Endothelial cell of umbilical vein (primary cell): ENCODE measurements at regions not wholly inside any gene's neighbourhood (a gene's known extent, or its start where the extent isn't known, plus 50 kb on each side); places are given as distances from the start of the nearest gene placed in this dataset.

Source experiments
- BruUV-seq: library from RNA; stranded (reverse); fragments of 400-500 nt; replicated peaks from 2 replicates; lab custom pipeline; 2021; lab: Mats Ljungman, UMichigan
- CTCF ChIA-PET: fragments of 300-600, 350-600 bp; sonication (Branson Sonifier 250); formaldehyde crosslinking; loops from one replicate; lab custom pipeline; 2021; ENCODE audit warnings: antibody characterized with exemption, inconsistent platforms; lab: Charles Lee
- POLR2A ChIA-PET: fragments of 300-600, 350-600 bp; sonication (Branson Sonifier 250); formaldehyde crosslinking; loops from one replicate; lab custom pipeline; 2021; ENCODE audit warnings: antibody characterized with exemption, inconsistent platforms; lab: Charles Lee
- DNase-seq: peaks from one replicate; pipeline ENCODE4 v3.0.0-alpha.2; 2011; ENCODE audit warnings: low read depth, low spot score
- FAIRE-seq: peaks from 2 replicates; lab custom pipeline; 2011; peaks lifted over from hg19 to GRCh38; lab: Jason Lieb, UNC
- H2AFZ ChIP-seq: 2 replicates; pipeline ENCODE4 v1.6.0; 2012; ENCODE audit warnings: low read depth, low read length, control low read depth, inconsistent platforms
- H3K27ac ChIP-seq: 2 replicates; pipeline ENCODE4 v1.5.1; 2011; ENCODE audit warnings: low read depth, mild to moderate bottlenecking, control low read depth, low read length, moderate library complexity; ENCODE audit not compliant: insufficient read depth
- H3K27me3 ChIP-seq, 2 experiments: 2 replicates each; pipeline versions ENCODE4 v1.6.0 to v1.6.1; 2011; ENCODE audit warnings: low read length in 2 of 2, mixed read lengths in 1 of 2; ENCODE audit not compliant: control insufficient read depth in 2 of 2, insufficient read depth in 2 of 2
- H3K36me3 ChIP-seq, 2 experiments: 2 replicates in 1 of 2; 3 replicates in 1 of 2; pipeline ENCODE4 v1.5.1; 2011; ENCODE audit warnings: low read length in 2 of 2, mild to moderate bottlenecking in 1 of 2, moderate library complexity in 1 of 2; ENCODE audit not compliant: control insufficient read depth in 2 of 2, insufficient read depth in 2 of 2; ENCODE audit errors: extremely low read depth in 1 of 2
- H3K4me1 ChIP-seq: 3 replicates; pipeline ENCODE4 v1.5.1; 2011; ENCODE audit warnings: mild to moderate bottlenecking, low read length; ENCODE audit not compliant: control insufficient read depth, insufficient read depth; ENCODE audit errors: extremely low read depth
- H3K4me2 ChIP-seq: 2 replicates; pipeline ENCODE4 v1.6.1; 2011; ENCODE audit warnings: low read length, control low read depth, mixed read lengths; ENCODE audit not compliant: insufficient read depth
- H3K4me3 ChIP-seq, 3 experiments: fragments of 200-600 bp in 1 of 3; sonication (generic), shearing (Covaris generic) in 1 of 3; replicated peaks in 1 of 3; 2 replicates each; pipeline ENCODE4 v1.5.1; 2011 to 2016; ENCODE audit warnings: control low read depth in 3 of 3, low read length in 3 of 3, mild to moderate bottlenecking in 2 of 3, inconsistent platforms in 1 of 3, low read depth in 1 of 3, moderate library complexity in 1 of 3; ENCODE audit not compliant: insufficient read depth in 1 of 3
- H3K79me2 ChIP-seq: 2 replicates; pipeline ENCODE4 v1.6.0; 2012; ENCODE audit warnings: low read length, inconsistent platforms; ENCODE audit not compliant: control insufficient read depth, insufficient read depth
- H3K9ac ChIP-seq: replicated peaks from 2 replicates; pipeline ENCODE3; 2011; ENCODE audit warnings: low read length, control low read depth; ENCODE audit not compliant: insufficient read depth; ENCODE audit errors: extremely low read depth
- H3K9me1 ChIP-seq: replicated peaks from 3 replicates; pipeline ENCODE4 v1.6.0; 2011; ENCODE audit warnings: mild to moderate bottlenecking, low read length; ENCODE audit not compliant: control insufficient read depth, insufficient read depth; ENCODE audit errors: extremely low read depth
- H3K9me3 ChIP-seq: replicated peaks from 2 replicates; pipeline ENCODE4 v1.5.1; 2012; ENCODE audit warnings: low read length, inconsistent platforms; ENCODE audit not compliant: control insufficient read depth, insufficient read depth
- H4K20me1 ChIP-seq: replicated peaks from 2 replicates; pipeline ENCODE3; 2011; ENCODE audit warnings: mild to moderate bottlenecking, low read length; ENCODE audit not compliant: control insufficient read depth, insufficient read depth; ENCODE audit errors: extremely low read depth
- CTCF ChIP-seq, 2 donors: IDR thresholded peaks; 1 replicate in 1 of 2; 2 replicates in 1 of 2; pipeline ENCODE4 v1.5.1; 2011; ENCODE audit warnings: low read length in 2 of 2, mild to moderate bottlenecking in 2 of 2, moderate library complexity in 2 of 2, control low read depth in 1 of 2, inconsistent platforms in 1 of 2, low read depth in 1 of 2; ENCODE audit not compliant: insufficient read depth in 1 of 2; ENCODE audit errors: extremely low read depth in 1 of 2
- EZH2 ChIP-seq: IDR thresholded peaks from 2 replicates; pipeline ENCODE4 v1.6.1; 2012; ENCODE audit warnings: borderline replicate concordance, low read depth, mild to moderate bottlenecking, moderate library complexity, low read length, inconsistent platforms; ENCODE audit not compliant: severe bottlenecking
- FOS ChIP-seq: IDR thresholded peaks from 2 replicates; pipeline ENCODE4 v1.6.1; 2011; ENCODE audit warnings: mild to moderate bottlenecking, low read length, moderate library complexity, borderline replicate concordance; ENCODE audit not compliant: insufficient read depth
- GATA2 ChIP-seq: IDR thresholded peaks from 2 replicates; pipeline ENCODE4 v1.7.0; 2011; ENCODE audit warnings: low read depth, mild to moderate bottlenecking, moderate library complexity, mixed read lengths, low read length; ENCODE audit not compliant: insufficient read length, insufficient read depth
- JUN ChIP-seq: IDR thresholded peaks from 2 replicates; pipeline ENCODE4 v1.6.1; 2011; ENCODE audit warnings: borderline replicate concordance, low read depth; ENCODE audit not compliant: insufficient read length, insufficient read depth
- MAX ChIP-seq: IDR thresholded peaks from 2 replicates; pipeline ENCODE4 v1.6.1; 2011; ENCODE audit not compliant: insufficient read depth, insufficient read length
- MYC ChIP-seq: IDR thresholded peaks from one replicate; pipeline ENCODE4 v1.6.1; 2011; ENCODE audit warnings: mild to moderate bottlenecking, low read depth, low read length
- POLR2A ChIP-seq: IDR thresholded peaks from 2 replicates; pipeline ENCODE4 v1.6.1; 2012; ENCODE audit warnings: low read depth, mild to moderate bottlenecking, control low read depth, low read length
- POLR2AphosphoS5 ChIP-seq: IDR thresholded peaks from 2 replicates; pipeline ENCODE4 v1.6.1; 2012; ENCODE audit warnings: low read depth, mild to moderate bottlenecking, control low read depth, low read length, moderate library complexity; ENCODE audit not compliant: insufficient read depth
- dilution Hi-C: fragments of 300-500 bp; cut with MboI; formaldehyde crosslinking; loops from one replicate; pipeline ENCODE4 v1.15.0; 2019; ENCODE audit warnings: low sequenced_read_pairs; ENCODE audit not compliant: extremely low pct_ligation_motif_present
- intact Hi-C: fragments of 100-400 bp; cut with micrococcal nuclease; formaldehyde crosslinking; loops from one replicate; pipeline ENCODE4 v1.10.0; 2022

GRCh38 chr7:41052736-41053135 is 650.2 kb downstream of the INHBA start:
- no peak overlapping the region for H3K4me3 ChIP-seq
- H3K27me3 ChIP-seq = no peaks in the 10 kb centered on the region
- H3K4me2 ChIP-seq = no peak overlapping the region
- ChIA-PET POLR2A (no interaction called here), CTCF (interaction anchor here (1.1 to 1.9 kb wide), 2 partner anchors 9 to 29 kb away, joined by 3 to 4 read pairs; no protein-coding TSS in a partner anchor)
- DNase-seq (no peak), FAIRE-seq (no peak)
- no peak overlapping the region for H3K27ac ChIP-seq
- H3K36me3 ChIP-seq = no peaks in the 10 kb centered on the region
- no peak overlapping the region for H2AFZ ChIP-seq
- no peaks in the 10 kb centered on the region for H3K9me1 ChIP-seq
- no TSS peak for BruUV-seq
- intact Hi-C loops = no loop called here
- dilution Hi-C loops = no loop called here
- no peak overlapping the region for H3K9ac ChIP-seq
- H3K9me3 ChIP-seq = no peaks in the 10 kb centered on the region
- H3K4me1 ChIP-seq = no peaks in the 10 kb centered on the region
- H3K79me2 ChIP-seq = no peaks in the 10 kb centered on the region
- no peaks in the 10 kb centered on the region for H4K20me1 ChIP-seq
- TF ChIP-seq CTCF (IDR thresholded peaks at IDR 0.05; ENCODE audit: extremely low read depth in 1 of 2, insufficient read depth in 1 of 2, low read depth in 1 of 2, low read length in 2 of 2) (no peak), MYC (no peak)

GRCh38 chr7:41052201-41052600 is 650.7 kb downstream of the INHBA start:
- BruUV-seq = no TSS peak
- POLR2A ChIA-PET = no interaction called here
- TF ChIP-seq MYC = no peak
- no peak for TF ChIP-seq EZH2
- no peak for TF ChIP-seq CTCF (IDR thresholded peaks at IDR 0.05; ENCODE audit: extremely low read depth in 1 of 2, insufficient read depth in 1 of 2, low read depth in 1 of 2, low read length in 2 of 2)
- no peak for TF ChIP-seq POLR2AphosphoS5
- no peak for TF ChIP-seq GATA2
- TF ChIP-seq MAX = no peak
- no peak for TF ChIP-seq POLR2A
- no peak for TF ChIP-seq JUN
- TF ChIP-seq FOS = no peak

More at GRCh38 chr7:41052201-41052600, 650.7 kb downstream of the INHBA start:
- CTCF ChIA-PET = interaction anchor here (1.1 to 1.9 kb wide), 2 partner anchors 8 to 30 kb away, joined by 3 to 4 read pairs; no protein-coding TSS in a partner anchor
- Histone ChIP-seq H3K9me1 (no peaks in the 10 kb centered on the region), H3K79me2 (no peaks in the 10 kb centered on the region), H3K36me3 (no peaks in the 10 kb centered on the region), H3K4me2 (no peak overlapping the region), H4K20me1 (no peaks in the 10 kb centered on the region), H2AFZ (no peak overlapping the region), H3K9ac (no peak overlapping the region), H3K4me1 (no peaks in the 10 kb centered on the region), H3K4me3 (no peak overlapping the region), H3K27me3 (no peaks in the 10 kb centered on the region), H3K9me3 (no peaks in the 10 kb centered on the region), H3K27ac (no peak overlapping the region)
- DNase-seq (no peak), FAIRE-seq (no peak)
- intact Hi-C loops = no loop called here
- dilution Hi-C loops = no loop called here
